HG03575 (cell line): ENCODE measurements at regions not wholly inside any gene's neighbourhood (a gene's known extent, or its start where the extent isn't known, plus 50 kb on each side); places are given as distances from the start of the nearest gene placed in this dataset.
"Not testable (repeated sequence)": the region's sequence is repeated elsewhere in the genome, so short reads cannot be mapped to it uniquely, and the experiment has no call there.

Experiments used
- ATAC-seq: cut with Tn5 transposase; IDR thresholded peaks from one replicate; pipeline ENCODE4 v1.9.1; 2021; ENCODE audit not compliant: unreplicated experiment, insufficient number of reproducible peaks, low FRiP score; ENCODE audit errors: extremely low read depth

- not testable (repeated sequence) for ATAC-seq
Measured at GRCh38 chr2:204167670-204168069, 231.1 kb downstream of the ICOS start.

DNA sequence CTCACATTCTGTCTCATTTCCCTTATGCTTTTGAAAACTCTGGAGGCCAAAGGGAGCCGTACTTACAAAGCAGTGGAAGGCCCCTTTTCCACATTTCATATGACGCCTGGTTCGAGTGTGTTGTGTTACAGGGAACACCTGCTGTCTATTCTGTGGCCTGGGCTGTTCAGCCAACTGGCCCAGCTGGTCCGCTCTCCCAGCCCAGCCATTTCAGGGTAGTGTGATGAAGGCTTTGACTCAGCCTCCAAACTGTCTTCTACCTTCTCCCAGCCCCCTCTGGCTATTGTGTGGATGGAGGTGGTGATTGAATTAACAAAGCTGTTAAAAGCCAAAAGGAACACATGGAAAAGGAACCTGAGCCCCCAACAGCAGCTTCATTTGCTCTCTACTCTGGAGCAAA, 233.8 kb downstream of the ICOS start:
- ATAC-seq = no peak

DNA sequence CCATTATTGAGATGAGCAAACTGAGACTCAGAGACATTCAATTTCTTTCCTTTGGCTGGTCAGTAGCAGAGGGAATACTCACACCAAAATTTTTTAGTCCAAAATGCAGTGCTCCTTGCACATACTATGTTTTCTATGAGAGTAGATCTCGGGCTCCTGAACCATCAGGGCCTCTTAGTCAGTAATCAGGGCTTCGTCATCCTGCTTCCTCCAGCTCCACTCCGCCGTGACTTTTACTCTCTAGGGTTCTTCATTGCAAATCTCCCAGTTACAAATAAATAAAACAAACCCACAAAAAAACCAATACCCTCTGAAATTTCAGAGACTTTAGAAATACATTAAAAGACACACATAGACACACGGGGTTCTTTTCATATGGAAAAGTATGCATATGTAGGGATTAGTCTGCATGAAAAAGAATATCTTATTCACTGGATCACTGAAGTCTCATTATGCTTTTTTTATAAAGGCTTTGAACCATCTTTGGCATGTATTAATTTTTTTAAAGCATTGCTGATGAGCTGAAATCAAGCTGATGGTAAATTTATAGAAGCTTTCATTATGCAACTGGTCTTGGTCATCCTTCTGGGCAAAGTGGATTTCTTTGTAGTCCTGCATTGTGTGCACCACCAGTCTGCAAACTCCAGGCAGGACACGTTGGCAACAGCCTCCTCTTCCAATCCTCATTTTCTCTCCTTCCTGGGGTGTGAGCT, 235.0 kb downstream of the ICOS start:
- no peak for ATAC-seq

GRCh38 chr2:204172145-204172600, 235.6 kb downstream of the ICOS start:
- no peak for ATAC-seq

GRCh38 chr2:204174034-204174433, 237.5 kb downstream of the ICOS start:
- ATAC-seq = no peak

- ATAC-seq = no peak
Measured at GRCh38 chr2:204175552-204176271, 239.1 kb downstream of the ICOS start.

DNA sequence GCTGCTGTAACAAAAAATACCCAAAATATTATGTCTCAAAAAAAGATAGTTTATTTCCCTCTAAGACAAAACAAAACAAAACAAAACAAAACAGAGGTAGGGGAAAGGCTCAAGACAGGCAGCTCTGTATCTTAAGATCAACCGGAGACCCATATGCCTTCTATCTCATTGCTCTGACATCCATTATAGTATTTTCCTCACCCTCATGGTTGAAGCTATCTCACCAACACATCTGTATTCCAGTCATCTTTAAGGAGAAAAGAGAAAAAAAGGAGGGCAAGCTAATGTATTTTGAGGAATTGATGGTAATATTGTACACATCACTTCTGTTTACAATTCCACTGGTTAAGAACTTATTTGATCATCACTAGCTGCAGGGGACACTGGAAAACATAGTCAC, 239.7 kb downstream of the ICOS start:
- ATAC-seq = no peak

GRCh38 chr2:204177251-204177976, 240.9 kb downstream of the ICOS start:
- ATAC-seq = no peak

- no peak for ATAC-seq
Measured at GRCh38 chr2:204177977-204178522, 241.5 kb downstream of the ICOS start.

- no peak for ATAC-seq
Measured at GRCh38 chr2:204180649-204181048, 244.1 kb downstream of the ICOS start.

GRCh38 chr2:204183608-204184007, 247.0 kb downstream of the ICOS start:
- ATAC-seq = no peak

DNA sequence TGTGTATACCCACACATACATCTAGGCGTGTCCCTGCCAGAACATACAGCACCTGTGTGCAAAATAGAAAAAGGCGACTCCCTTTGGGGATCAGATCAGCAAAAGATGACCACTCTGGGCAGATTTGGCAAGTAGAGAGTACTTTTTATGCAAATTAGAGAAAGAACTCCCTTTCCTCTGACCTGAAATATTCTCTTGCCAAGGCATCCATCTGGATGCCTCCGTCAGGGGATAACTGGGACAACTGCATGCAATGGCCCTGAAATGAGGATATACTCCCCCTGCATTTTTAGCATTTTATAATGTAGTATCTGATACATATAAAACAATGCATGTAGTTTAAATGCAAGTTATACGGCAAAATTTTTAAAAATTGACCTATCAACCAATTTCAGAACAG, 247.7 kb downstream of the ICOS start:
- ATAC-seq = no peak

- no peak for ATAC-seq
Measured at GRCh38 chr2:204187229-204188083, 250.9 kb downstream of the ICOS start.

DNA sequence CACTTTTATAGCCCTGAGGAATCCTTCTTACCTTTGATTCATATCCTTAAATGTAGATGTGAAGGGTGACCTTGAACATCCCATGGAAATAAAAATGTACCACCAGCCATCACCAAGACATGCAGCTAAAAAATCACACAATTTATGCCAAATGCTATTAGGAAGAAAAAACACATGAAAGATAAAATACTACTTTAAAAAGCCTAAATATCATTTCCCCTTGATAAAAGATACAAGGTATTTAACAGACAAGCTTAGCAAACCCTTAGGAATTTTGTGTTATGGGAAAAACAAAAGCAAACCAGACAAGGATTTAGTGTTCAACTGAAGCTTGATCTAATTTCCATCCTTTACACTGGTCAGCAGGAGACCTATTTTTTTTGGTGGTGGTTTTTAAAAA, 255.0 kb downstream of the ICOS start:
- no peak for ATAC-seq

GRCh38 chr2:204195498-204195897, 258.9 kb downstream of the ICOS start:
- no peak for ATAC-seq

DNA sequence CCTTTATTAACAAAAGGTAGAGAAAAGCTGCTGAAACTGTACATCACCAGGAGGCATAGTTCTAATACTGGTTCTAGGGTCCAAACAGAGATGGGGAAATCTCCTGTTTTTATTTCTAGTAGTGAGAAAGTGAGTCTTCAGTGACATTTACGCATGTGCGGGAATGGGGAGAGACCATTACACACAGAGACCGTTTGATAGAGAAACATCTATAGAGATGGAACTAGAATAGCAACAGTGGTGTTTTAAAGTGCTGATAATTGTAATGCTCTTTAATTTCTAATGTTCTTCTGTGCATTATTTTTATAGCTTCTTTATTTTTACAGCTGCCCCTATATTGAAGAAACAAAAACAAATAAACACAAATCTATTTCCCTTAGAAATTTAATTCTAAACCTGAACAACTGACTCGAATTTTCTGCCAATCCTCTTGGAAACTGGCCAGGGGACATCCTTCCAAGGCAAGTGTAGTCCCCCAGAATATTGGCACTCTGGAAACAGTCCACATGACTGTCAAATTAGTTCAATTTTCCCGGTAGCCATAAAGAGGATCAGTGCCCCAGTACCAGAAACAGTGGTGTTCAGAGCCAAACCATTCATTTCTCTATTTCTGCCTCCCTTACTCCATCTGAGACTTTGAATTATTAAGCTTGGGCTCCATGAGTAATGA, 260.9 kb downstream of the ICOS start:
- ATAC-seq = no peak

- ATAC-seq = no peak
Measured at GRCh38 chr2:204199357-204199756, 262.8 kb downstream of the ICOS start.

GRCh38 chr2:204201507-204201906, 264.9 kb downstream of the ICOS start:
- ATAC-seq = no peak
